Endothelial cell of umbilical vein (primary cell): ENCODE measurements at regions not wholly inside any gene's neighbourhood (a gene's known extent, or its start where the extent isn't known, plus 50 kb on each side); places are given as distances from the start of the nearest gene placed in this dataset.

Experiments used
- CTCF ChIP-seq, 2 donors: IDR thresholded peaks; 1 replicate in 1 of 2; 2 replicates in 1 of 2; pipeline ENCODE4 v1.5.1; 2011; ENCODE audit warnings: low read length in 2 of 2, mild to moderate bottlenecking in 2 of 2, moderate library complexity in 2 of 2, control low read depth in 1 of 2, inconsistent platforms in 1 of 2, low read depth in 1 of 2; ENCODE audit not compliant: insufficient read depth in 1 of 2; ENCODE audit errors: extremely low read depth in 1 of 2
- MAX ChIP-seq: IDR thresholded peaks from 2 replicates; pipeline ENCODE4 v1.6.1; 2011; ENCODE audit not compliant: insufficient read depth, insufficient read length
- MYC ChIP-seq: IDR thresholded peaks from one replicate; pipeline ENCODE4 v1.6.1; 2011; ENCODE audit warnings: mild to moderate bottlenecking, low read depth, low read length
- POLR2A ChIP-seq: IDR thresholded peaks from 2 replicates; pipeline ENCODE4 v1.6.1; 2012; ENCODE audit warnings: low read depth, mild to moderate bottlenecking, control low read depth, low read length
- POLR2AphosphoS5 ChIP-seq: IDR thresholded peaks from 2 replicates; pipeline ENCODE4 v1.6.1; 2012; ENCODE audit warnings: low read depth, mild to moderate bottlenecking, control low read depth, low read length, moderate library complexity; ENCODE audit not compliant: insufficient read depth

- no peak for TF ChIP-seq POLR2A
- TF ChIP-seq MAX: no peak
- TF ChIP-seq CTCF (IDR thresholded peaks at IDR 0.05; ENCODE audit: extremely low read depth in 1 of 2, insufficient read depth in 1 of 2, low read depth in 1 of 2, low read length in 2 of 2): no peak
- TF ChIP-seq POLR2AphosphoS5: no peak
- no peak for TF ChIP-seq MYC
Measured at GRCh38 chr5:153360860-153361259, 129.6 kb upstream of the GRIA1 start.
